ENCODE measurements at regions not wholly inside any gene's neighbourhood (a gene's known extent, or its start where the extent isn't known, plus 50 kb on each side); places are given as distances from the start of the nearest gene placed in this dataset.

GRCh38 chr2:13481201-13481600, 764.5 kb downstream of the TRIB2 start:
- intact Hi-C loops (cut with micrococcal nuclease; ENCODE audit: unreplicated experiment) (no loop called here), in situ Hi-C loops (cut with HindIII; ENCODE audit: extremely low pct_ligation_motif_present, low pct_unique_long_range_greater_than_20kb) (no loop called here)
- Histone ChIP-seq H2AFZ (ENCODE audit: low read length) (no peak overlapping the region), H3K27me3 (ENCODE audit: control insufficient read depth in 1 of 2, insufficient read depth in 2 of 2, low read length in 2 of 2) (no peaks in the 10 kb centered on the region; a peak in 1 of 5 replicates), H3K9me3 (ENCODE audit: low read length) (peaks cover 74% of the 10 kb centered on the region), H3K79me2 (ENCODE audit: insufficient read depth, low read length) (no peaks in the 10 kb centered on the region), H3K4me3 (replicated peaks in 1 of 3; ENCODE audit: insufficient read depth in 1 of 3, low read depth in 2 of 3, low read length in 3 of 3) (no peak overlapping the region), H3K4me1 (ENCODE audit: insufficient read depth, low read length) (no peaks in the 10 kb centered on the region), H3K36me3 (replicated peaks in 1 of 2; ENCODE audit: control insufficient read depth in 1 of 2, insufficient read depth in 2 of 2, low read length in 2 of 2) (no peaks in the 10 kb centered on the region), H3K27ac (ENCODE audit: extremely low read length, insufficient read depth, low read length) (no peak overlapping the region), H4K20me1 (ENCODE audit: insufficient read depth, low read length) (no peaks in the 10 kb centered on the region), H3K9ac (ENCODE audit: insufficient read depth, low read depth, low read length) (no peak overlapping the region), H3K4me2 (ENCODE audit: low read depth, low read length) (no peak overlapping the region)
- FAIRE-seq = no peak
- no TSS peak for BruUV-seq (replicated peaks)
- no peak for DNase-seq (ENCODE audit: low spot score)
- no peak for ATAC-seq
- ChIA-PET CTCF (ENCODE audit: low intra/inter-chr PET ratio, low total read pairs) (no interaction called here), POLR2A (no interaction called here)
- 53% methylated on average over 5 of the region's 6 CpGs for WGBS (ENCODE audit: low lambda C conversion rate)
- TF ChIP-seq ZNF362 (CRISPR knock-in tag; IDR thresholded peaks at IDR 0.05; ENCODE audit: borderline replicate concordance) = no peak
- no peak for TF ChIP-seq MIER3 (CRISPR knock-in tag; IDR thresholded peaks at IDR 0.05; ENCODE audit: borderline replicate concordance)
- TF ChIP-seq PREB (CRISPR knock-in tag; IDR thresholded peaks at IDR 0.05) = no peak
- TF ChIP-seq ZIK1 (CRISPR knock-in tag; IDR thresholded peaks at IDR 0.05; ENCODE audit: borderline replicate concordance, low read depth) = no peak

GRCh38 chr2:13485256-13485655, 768.5 kb downstream of the TRIB2 start:
- Histone ChIP-seq H2AFZ (ENCODE audit: low read length) (no peak overlapping the region), H3K27me3 (ENCODE audit: control insufficient read depth in 1 of 2, insufficient read depth in 2 of 2, low read length in 2 of 2) (no peaks in the 10 kb centered on the region), H3K4me2 (ENCODE audit: low read depth, low read length) (no peak overlapping the region), H3K9me3 (ENCODE audit: low read length) (peaks cover 68% of the 10 kb centered on the region), H3K27ac (ENCODE audit: extremely low read length, insufficient read depth, low read length) (no peak overlapping the region), H3K9ac (ENCODE audit: insufficient read depth, low read depth, low read length) (no peak overlapping the region), H3K36me3 (replicated peaks in 1 of 2; ENCODE audit: control insufficient read depth in 1 of 2, insufficient read depth in 2 of 2, low read length in 2 of 2) (no peaks in the 10 kb centered on the region), H3K4me1 (ENCODE audit: insufficient read depth, low read length) (no peaks in the 10 kb centered on the region), H4K20me1 (ENCODE audit: insufficient read depth, low read length) (no peaks in the 10 kb centered on the region), H3K79me2 (ENCODE audit: insufficient read depth, low read length) (no peaks in the 10 kb centered on the region), H3K4me3 (replicated peaks in 1 of 3; ENCODE audit: insufficient read depth in 1 of 3, low read depth in 2 of 3, low read length in 3 of 3) (no peak overlapping the region; a peak in 1 of 6 replicates)
- BruUV-seq (replicated peaks) = no TSS peak
- ChIA-PET CTCF (ENCODE audit: low intra/inter-chr PET ratio, low total read pairs) (no interaction called here), POLR2A (no interaction called here)
- in situ Hi-C loops (cut with HindIII; ENCODE audit: extremely low pct_ligation_motif_present, low pct_unique_long_range_greater_than_20kb) = no loop called here
- ATAC-seq (no peak), DNase-seq (ENCODE audit: low spot score) (no peak), FAIRE-seq (no peak)
- intact Hi-C loops (cut with micrococcal nuclease; ENCODE audit: unreplicated experiment) = no loop called here
- TF ChIP-seq ZNF431 (CRISPR knock-in tag; IDR thresholded peaks at IDR 0.05; ENCODE audit: borderline replicate concordance, low read depth) = no peak
- no peak for TF ChIP-seq ZBTB3 (CRISPR knock-in tag; IDR thresholded peaks at IDR 0.05; ENCODE audit: borderline replicate concordance, low read depth)
- no peak for TF ChIP-seq ZBTB38 (CRISPR knock-in tag; IDR thresholded peaks at IDR 0.05)
- TF ChIP-seq ZNF879 (CRISPR knock-in tag; IDR thresholded peaks at IDR 0.05) = no peak
- no peak for TF ChIP-seq HES4 (CRISPR knock-in tag; IDR thresholded peaks at IDR 0.05; ENCODE audit: borderline replicate concordance)
- TF ChIP-seq MED1 (CRISPR knock-in tag; IDR thresholded peaks at IDR 0.05) = no peak
- TF ChIP-seq NONO (IDR thresholded peaks at IDR 0.05) = no peak
- TF ChIP-seq NONO (CRISPR knock-in tag; conservative IDR thresholded peaks at IDR 0.05) = no peak
- TF ChIP-seq NCOA2 (CRISPR knock-in tag; IDR thresholded peaks at IDR 0.05) = no peak
- TF ChIP-seq ZNF33B (CRISPR knock-in tag; IDR thresholded peaks at IDR 0.05) = no peak
- no peak for TF ChIP-seq THYN1 (CRISPR knock-in tag; IDR thresholded peaks at IDR 0.05; ENCODE audit: borderline replicate concordance, low read depth)
- TF ChIP-seq SP4 (CRISPR knock-in tag; IDR thresholded peaks at IDR 0.05) = no peak
- no peak for TF ChIP-seq PRPF4 (IDR thresholded peaks at IDR 0.05; ENCODE audit: low read depth, low read length, poor library complexity, severe bottlenecking)
- TF ChIP-seq SMAD9 (CRISPR knock-in tag; IDR thresholded peaks at IDR 0.05) = no peak
- no peak for TF ChIP-seq JARID2 (CRISPR knock-in tag; IDR thresholded peaks at IDR 0.05; ENCODE audit: insufficient replicate concordance)
- TF ChIP-seq AKAP8 (CRISPR knock-in tag; IDR thresholded peaks at IDR 0.05) = no peak
- 82% methylated on average over 2 of the region's 2 CpGs for WGBS (ENCODE audit: low lambda C conversion rate)

All from HepG2 (cell line).